Right lobe of liver (tissue), 4 donors: ENCODE measurements at regions not wholly inside any gene's neighbourhood (a gene's known extent, or its start where the extent isn't known, plus 50 kb on each side); places are given as distances from the start of the nearest gene placed in this dataset.

Experiments used
- POLR2A ChIP-seq: fragments of 450-650 bp; IDR thresholded peaks from one replicate; pipeline ENCODE4 v1.6.1; 2017; ENCODE audit warnings: antibody characterized with exemption, mild to moderate bottlenecking
- TF ChIP-seq, protein P1 (sequence below), 4 donors: fragments of 200-600 bp in 3 of 4; fragments of 450-650 bp in 1 of 4; IDR thresholded peaks; one replicate each; pipeline versions ENCODE4 v1.5.1 to v1.8.0; 2016 to 2022; ENCODE audit warnings: antibody characterized with exemption in 4 of 4, mild to moderate bottlenecking in 2 of 4
- donor health status: DM: no; HTN: no; CAD: no.
- donor health status: DM: no; HTN: no; CAD: no.
- donor health status: DM: no; HTN: yes; CAD: no.

DNA sequence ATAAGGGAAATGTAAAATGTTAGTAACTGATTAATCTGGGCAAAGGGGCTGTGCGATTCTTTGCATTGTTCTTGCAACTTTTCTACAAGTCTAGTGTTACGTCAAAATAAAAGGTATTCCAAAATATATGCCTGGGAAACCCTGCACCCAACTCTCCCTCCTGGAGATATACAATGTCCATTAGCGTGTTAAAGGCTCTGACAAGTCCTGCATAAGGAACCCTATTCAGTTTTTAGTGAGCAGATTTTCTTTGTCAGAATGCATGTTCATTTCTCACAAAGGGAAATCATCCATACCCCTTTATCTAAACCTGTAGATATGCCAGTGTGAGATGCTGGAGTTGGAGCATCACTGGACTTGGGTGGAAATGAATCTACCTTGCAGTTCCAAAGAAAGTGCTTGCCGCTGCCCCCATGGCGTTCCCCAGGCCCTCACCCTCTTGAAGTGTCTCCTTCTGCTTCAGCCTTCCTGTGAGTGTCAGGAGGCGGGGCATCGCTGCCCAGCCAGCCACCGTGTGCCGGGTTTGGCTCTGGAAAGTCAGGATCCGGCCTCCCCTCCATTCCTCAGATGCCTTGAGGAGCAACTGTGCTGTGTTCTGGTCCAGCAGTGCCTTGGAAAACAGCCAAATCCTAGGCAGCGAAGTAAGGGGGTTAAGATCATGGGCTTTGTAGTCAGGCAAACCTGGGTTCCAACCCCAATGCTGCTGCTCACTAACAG lies 85.5 kb downstream of the RMI2 start:
- TF ChIP-seq, protein P1, sequence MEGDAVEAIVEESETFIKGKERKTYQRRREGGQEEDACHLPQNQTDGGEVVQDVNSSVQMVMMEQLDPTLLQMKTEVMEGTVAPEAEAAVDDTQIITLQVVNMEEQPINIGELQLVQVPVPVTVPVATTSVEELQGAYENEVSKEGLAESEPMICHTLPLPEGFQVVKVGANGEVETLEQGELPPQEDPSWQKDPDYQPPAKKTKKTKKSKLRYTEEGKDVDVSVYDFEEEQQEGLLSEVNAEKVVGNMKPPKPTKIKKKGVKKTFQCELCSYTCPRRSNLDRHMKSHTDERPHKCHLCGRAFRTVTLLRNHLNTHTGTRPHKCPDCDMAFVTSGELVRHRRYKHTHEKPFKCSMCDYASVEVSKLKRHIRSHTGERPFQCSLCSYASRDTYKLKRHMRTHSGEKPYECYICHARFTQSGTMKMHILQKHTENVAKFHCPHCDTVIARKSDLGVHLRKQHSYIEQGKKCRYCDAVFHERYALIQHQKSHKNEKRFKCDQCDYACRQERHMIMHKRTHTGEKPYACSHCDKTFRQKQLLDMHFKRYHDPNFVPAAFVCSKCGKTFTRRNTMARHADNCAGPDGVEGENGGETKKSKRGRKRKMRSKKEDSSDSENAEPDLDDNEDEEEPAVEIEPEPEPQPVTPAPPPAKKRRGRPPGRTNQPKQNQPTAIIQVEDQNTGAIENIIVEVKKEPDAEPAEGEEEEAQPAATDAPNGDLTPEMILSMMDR (IDR thresholded peaks at IDR 0.05) = no peak
- TF ChIP-seq POLR2A = no peak
